ENCODE measurements at regions not wholly inside any gene's neighbourhood (a gene's known extent, or its start where the extent isn't known, plus 50 kb on each side); places are given as distances from the start of the nearest gene placed in this dataset.

DNA sequence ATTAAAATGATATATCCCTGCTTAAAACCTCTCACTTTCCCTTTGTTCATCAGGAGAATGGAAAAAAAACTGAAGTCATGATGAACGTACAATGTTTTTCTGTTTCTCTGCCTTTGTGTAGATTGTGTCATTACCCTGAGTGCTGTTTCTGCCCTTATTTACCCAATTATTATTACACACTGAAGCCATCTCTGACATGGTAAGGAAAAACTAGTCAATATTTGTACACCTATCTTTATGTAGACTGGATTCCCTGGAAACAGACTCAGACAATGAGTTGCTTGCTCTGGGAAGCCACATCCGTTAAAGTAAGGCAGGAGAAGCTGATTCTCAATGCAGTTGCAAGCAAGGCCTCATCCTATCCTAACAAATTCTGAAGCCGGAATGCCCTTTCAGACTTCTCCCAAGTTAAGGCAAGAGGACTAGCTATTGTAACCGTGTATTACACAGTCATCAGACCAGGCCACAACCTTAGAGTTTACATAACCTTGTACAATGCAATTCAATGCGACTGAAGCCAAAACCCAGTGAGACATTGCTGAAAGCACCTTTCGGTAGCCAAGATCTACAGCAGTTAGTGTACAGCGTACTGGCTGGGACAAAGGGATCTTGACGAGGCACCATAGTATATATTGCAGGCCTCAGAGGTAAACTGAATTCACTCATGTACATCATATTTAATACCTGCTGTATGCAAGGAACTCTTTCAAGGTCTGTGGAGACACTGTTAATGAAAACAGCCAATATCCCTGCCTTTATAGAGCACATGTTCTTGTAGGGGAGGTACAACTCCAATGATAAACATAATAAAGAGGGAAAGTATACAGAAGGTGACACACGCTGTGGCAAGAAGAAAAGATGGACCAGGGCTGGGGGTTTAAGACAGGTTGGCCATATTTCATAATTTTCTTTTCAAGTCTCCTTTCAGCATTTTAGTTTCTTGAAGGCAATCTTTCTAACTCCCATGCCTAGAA lies 1040.8 kb upstream of the SEMA6D start:
- DNase-seq = no peak

DNA sequence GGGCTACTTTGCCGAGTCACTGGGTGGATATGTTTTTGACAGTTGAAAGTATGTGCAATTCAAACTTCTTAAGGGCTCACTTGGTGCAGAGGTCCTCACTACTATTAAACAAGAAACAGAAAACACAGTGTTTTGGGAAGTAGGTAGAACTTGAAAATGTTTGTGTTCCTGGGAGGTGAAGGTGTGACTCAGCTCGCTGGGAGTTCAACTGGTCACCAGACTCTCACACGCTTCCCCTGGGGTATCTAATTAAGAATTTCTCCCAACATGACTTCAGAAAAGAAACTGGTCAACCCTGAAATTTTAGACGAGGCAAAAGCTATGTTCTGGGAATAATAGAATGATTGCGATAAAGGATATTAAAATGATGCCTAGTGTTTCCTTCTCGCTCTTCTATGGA lies 1039.8 kb upstream of the SEMA6D start:
- no peak for DNase-seq

DNA sequence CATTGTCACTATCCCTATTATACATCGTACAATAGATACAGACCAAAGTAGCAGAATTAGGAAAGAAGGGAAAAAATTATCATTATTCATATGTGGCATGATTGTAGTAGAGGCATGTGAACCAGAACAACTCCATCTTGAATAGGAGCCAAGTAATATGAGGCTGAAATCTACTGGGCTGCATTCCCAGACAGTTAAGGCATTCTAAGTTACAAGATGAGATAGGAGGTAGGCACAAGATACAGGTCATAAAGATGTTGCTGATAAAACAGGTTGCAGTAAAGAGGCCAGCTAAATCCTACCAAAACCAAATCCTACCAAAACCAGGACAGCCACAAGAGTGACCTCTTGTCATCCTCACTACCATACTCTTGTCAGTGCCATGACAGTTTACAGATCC lies 1035.4 kb upstream of the SEMA6D start:
- DNase-seq = no peak

DNA sequence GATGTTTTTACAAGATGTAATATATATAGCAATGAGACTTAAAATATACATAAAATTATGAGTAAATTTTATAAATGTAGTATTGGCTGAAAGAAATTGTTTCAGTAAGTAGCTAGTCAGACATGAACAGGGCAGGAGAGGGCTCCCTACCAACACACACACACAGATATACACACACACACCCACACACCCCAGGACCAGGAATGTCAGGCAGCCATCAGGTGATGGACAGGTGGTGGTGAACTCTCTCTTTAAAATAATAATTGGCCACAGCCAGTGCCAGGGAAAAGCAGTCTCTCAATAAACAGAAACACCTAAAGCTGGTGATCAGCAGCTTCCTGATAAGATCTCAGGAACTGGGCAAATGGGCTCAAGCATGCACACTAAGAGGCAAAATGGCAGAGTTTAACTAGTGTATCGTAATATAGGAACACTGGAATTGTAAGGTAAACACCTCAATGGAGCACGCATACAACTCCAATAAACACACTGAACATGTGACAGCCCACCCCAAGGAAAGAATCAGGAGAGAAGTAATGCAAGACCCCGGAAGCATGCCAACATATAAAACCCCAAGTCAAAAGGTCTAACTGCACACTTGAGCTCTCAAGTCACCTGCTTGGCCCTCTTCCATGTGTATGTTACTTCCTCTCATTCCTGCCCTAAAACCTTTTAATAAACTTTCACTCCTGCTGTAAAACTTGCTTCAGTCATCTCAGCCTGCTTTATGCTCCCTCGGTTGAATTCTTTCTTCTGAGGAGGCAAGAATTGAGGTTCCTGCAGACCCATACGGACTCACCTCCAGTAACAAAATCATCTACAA lies 1034.1 kb upstream of the SEMA6D start:
- no peak for DNase-seq

DNA sequence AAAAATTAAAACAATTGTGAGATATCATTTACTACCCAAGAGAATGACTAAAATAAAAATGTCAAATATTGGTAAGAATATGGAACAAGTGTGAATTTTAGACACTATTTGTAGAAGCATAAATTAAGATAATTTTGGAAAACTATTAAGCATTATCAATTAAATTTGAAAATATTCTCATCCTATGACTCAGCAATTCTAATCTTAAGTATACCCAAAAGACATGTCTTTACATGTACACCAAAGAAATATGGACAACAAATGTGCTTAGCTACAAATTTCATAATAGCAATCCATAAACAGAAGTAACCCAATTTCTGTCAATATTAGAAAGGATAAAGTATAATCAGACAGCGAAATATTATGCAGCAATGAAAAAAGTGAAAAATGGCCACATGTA lies 1032.2 kb upstream of the SEMA6D start:
- no peak for DNase-seq

DNA sequence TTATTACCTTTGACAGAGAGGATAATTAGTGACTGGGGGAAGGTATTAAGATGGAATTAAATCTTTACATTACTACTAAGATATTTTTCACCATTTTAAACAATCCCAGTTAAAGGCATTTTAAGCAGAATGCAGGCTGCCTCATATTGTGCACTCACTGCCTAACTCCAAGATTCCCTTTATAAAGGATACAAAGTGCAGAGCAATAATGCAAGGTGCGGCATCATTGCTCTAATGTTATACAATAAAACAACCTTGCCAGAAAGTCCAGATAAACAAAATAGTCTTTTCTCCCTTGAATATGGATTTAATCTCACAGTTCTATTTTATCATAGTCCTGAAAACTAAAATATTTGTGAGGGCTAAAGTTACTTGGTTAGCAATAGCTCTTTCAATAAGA lies 1031.6 kb upstream of the SEMA6D start:
- DNase-seq = no peak

DNA sequence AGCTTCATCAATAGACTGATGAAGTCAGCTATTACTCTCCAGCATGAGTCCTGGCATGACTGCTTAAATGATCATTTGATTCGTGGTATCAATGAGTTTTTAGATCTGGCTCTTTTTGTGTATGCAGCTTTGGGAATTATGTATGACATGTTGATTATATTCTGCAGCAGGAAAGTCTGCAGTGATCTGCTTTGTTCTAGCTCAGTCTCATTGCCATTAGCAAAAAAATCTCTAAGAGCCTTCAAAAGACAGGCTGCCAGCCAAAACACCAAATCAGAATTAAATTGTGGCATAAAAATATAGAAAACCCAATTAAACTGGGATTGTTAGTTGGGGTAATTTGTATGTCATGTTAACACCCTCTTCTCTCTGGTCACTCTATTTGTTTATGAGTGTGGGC lies 1021.0 kb upstream of the SEMA6D start:
- DNase-seq = no peak

DNA sequence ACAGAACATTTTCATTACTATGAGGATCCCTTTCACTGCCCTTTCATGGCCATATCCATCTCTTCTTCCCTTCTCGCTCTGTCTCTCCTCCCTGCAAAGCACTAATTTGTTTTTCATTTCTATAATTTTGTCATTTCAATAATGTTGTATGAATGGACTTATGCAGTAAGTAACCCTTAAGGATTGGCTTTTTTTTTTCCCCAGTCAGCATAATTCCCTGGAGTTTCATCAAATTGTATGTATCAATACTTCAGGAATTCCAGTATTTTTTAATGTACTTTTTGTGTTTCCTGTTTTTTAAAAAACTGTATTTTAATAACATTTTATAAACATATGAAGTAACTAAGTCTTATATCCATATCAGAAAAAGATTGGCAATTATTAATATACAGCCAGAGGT lies 1016.0 kb upstream of the SEMA6D start:
- DNase-seq = no peak

DNA sequence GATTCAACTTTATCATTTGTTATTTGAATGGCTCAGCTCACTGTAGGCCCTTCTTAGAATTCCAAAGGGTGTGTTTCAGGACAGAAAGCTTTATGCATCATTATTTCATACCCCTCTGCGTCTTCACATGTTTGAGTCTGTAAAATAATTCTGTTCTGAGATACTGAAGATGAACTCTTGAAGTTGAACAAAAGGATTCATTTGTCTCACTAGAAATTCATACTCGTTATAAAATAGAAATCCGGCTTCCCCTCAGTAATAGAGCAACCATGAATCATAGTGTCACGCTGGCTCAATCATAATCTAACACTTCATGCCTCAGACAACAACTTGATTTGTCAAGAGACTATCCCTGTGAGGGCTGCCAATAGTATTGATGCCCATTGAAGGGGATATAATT lies 1015.4 kb upstream of the SEMA6D start:
- DNase-seq = no peak

DNA sequence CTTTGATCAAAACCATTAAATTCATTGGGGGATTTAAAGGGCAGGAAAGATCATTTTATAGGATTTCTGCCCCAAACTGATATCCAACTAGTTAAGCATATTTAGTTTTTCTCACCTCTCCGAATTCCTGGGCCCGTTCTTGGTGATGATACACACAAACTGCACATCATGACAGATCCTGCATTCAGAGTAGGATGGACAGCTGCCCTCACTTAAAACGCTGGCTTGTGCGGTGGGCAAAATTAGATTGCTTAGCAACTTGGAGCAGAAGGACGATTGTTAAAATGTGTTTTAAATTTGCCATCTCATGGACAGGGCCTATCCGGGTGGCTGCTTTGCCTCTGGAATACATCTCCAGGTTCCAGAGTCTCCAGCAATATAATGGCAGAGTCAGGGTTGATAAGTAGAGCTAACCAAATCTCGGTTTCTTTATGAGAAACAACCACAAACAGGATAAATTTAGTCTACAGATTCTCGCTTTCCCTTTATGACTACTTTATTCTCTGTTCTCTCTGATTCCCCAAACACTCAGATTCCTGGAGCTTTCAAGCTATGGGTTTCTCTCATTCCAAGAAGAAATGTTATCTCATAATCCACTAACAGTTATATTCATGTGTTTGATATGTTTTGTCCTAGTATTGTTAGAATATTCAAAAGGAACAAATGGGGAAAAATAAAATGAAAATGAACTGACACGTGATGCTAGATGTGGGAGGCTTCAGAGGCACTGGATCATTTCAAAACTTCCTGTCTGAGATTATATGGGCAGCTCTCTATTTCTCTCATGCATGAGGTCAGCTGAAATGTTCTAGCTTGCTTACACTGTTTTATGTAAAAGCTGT lies 1014.1 kb upstream of the SEMA6D start:
- DNase-seq = no peak

DNA sequence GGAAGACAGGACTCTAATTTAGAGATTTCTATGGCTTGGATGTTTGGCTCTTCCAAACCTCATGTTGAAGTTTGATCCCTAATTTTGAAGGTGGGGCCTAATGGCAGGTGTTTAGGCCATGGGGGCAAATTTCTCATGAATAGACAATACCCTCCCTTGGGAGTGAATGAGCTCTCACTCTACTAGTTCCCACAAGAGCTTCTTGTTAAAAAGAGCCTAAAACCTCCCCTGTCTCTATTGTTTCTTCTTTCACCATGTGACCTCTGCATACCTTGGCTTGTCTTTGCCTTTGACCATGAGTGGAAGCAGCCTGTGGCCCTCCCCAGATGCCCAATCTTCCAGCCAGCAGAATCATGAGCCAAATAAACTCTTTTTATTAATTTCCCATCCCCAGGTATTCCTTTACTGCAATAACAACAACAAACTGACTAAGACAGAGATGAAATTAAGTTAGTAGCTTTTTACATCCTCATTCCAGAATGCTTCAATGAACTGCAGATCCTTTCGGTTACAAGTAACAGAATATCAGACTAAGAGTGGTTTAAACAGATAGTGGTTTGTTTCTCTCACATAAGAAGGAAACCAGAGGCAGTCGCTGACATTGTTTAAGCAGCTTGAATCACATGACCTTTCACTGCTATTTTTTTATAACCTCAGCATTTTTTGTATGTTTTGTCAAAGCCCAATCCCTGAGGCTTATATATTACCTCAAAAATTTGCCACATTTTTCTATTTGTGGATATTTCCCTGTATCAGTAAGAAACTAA lies 1013.3 kb upstream of the SEMA6D start:
- no peak for DNase-seq

DNA sequence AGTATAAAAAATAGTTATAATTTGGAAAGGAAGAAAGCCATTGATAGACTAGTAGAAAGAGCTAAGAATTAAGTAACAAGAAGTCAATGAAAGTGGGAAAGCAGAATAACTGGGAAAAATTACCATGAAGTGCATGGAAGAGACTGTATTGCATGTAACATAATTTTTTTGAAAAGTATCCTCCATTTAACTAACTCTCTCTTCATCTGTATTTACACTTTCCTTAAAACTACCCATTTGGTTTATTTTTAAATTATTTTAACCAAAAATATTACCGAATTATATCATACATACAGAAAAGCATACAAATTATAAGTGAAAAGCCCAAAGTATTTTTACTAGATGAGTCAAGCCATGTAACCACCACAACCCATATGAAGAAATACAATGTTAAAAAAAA lies 1009.9 kb upstream of the SEMA6D start:
- no peak for DNase-seq

DNA sequence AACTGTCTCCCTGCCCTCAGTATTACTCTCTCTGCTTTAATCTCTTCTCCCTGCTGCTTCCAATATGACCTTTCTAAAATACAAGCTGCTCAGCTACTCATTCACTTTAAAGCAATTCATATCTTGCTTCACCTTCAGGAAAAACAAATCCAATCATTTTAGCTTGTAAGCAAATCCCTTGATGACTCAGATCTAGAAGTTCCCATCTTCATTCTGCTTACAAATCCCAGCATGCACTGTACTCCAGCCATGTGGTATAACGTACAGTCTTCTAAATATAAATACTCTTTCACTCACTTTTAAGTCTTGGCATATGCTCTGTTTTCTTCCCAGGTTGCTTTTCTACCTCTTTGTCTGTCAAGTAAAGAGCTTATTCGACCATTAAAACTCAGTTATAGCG lies 1009.1 kb upstream of the SEMA6D start:
- DNase-seq = no peak

DNA sequence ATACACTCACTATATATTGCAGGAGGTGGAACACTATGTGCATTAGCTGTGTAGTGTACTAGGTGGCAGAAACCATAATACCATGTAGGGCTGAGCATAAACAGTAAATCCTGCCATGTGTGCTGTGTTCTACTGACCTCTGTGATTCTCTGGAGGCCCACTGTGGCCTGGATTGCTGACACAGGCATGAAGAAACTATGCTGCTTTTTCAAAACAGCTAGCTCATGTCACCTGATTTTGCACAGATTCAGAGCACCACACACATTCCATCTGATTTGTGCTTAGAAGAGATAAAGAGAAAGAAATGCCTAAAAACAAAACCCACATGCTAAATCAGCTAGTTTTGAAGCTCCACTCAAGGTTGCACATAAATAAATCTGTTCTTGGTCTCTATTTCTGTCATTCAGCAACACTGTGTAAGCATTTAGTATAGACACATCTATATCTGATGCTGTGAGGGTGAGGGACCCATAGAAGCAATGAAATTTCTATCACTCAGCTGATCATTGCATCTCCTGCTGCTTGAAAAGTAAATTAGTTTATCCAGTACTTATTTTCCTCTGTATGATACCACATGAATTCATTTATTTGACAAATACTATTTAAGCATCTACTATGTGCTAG lies 1007.7 kb upstream of the SEMA6D start:
- DNase-seq = no peak

DNA sequence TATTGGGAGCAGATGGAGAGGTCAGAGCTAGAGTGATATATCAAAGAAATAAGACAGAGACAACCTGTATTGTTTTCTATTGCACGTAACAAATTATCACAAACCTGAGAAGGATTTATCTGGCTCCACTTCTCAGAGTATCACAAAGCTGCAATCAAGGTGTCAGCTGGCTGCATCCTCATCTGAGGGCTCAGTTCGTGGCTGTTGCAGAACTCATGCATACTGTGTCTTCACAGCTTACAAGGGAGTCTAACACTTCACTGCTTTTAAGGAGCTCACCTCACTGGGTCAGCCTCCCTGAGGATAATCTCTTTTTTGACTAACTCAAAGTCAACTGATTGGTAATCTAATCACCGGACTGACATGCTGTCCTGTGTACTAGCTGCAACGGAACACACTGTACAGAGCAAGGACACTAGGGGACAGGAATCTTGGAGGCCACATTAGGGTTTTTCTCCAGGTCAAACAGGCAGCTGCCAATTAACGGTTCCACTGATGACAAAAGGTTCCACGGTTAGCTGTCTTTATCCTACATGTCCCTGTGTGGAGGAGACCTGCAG lies 1006.8 kb upstream of the SEMA6D start:
- DNase-seq = no peak

DNA sequence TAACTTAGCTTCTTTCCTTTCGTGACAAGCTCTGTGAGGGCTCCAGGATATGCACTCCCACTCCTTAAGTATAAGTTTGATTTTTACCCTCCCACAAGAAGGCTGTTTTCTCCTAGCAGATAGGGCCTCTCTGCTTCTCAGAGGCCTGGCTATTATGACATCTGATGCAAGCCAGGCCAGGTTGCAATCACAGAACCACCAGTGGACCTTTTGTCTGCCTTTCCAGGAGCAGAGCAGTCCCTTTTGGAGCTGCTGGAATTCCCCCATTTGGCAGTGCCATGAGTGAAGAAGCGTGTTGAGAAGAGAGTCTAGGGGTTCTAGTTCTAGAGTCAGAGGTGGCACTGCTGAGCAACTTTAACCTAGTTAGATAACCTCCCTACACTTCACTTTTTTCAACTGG lies 1004.3 kb upstream of the SEMA6D start:
- no peak for DNase-seq

DNA sequence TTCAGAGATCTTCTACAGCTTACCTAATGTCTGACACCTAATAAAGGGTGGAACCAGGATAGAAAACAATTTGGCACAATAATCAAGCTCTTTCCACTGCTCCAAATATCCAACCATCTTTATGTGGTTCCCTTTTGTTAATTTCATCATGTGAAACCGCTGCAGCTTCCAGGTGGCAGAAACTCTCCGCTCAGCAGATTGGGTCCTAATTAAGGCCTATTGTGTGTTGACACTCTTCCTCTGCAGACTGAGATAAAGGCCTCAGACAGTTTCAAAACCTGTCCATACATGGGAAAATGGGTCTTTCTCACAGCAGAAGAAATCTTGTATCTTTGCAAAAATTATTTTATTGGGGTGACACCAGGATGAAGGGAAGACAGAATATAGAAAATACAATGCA lies 1002.4 kb upstream of the SEMA6D start:
- DNase-seq = no peak

DNA sequence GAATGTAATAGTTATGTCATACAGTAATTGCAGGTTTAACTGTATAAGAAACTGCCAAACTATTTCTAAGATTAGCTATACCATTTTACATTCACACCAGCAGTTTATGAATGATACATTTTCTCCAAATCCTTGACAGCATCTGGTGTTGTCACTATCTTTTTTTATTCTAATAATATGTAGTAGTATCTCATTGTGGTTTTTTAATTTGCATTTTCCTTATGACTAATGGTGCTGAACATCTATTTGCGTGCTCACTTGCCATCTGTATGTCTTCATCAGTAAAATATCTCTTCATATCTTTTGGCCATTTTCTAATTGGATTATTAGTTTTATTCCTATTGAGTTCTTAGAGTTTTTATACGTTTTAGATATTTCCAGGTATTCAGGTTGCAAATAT lies 994.0 kb upstream of the SEMA6D start:
- DNase-seq = no peak

DNA sequence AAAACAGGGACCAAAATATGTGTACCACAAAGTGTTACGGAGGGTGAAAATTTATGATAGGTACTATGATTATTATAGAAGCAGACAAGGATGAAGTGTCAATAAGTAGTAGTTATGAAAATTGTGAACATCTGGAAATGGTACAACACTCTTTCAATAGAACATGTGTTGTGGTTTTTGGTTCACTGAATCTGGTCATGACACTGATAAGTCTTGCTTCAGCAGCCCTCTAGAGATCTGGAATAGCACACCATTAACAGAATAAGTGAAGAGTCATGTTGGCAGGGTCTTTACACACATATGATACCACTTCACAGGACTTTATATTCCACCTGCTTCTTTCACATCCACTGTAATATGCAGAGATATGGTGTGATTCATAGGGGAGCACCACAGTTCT lies 985.2 kb upstream of the SEMA6D start:
- no peak for DNase-seq

DNA sequence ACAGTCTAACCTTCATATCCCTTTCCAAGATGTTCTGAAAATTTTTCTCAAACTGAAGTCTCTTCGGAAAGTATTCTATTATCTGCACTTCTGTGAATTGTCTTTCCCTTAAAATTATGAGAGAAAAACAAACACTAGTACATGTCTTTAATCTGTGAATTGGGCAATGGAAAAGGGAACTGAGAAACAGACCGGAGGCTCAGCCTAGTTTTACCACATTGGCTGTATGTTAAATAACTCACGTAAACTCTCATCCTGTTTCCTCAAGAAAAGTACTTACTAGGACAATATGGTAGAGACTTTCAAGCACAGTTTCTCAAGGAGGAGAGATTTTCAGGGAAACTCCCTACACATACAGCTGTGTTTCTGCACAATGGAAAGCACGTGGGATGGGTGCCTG lies 982.2 kb upstream of the SEMA6D start:
- no peak for DNase-seq

DNA sequence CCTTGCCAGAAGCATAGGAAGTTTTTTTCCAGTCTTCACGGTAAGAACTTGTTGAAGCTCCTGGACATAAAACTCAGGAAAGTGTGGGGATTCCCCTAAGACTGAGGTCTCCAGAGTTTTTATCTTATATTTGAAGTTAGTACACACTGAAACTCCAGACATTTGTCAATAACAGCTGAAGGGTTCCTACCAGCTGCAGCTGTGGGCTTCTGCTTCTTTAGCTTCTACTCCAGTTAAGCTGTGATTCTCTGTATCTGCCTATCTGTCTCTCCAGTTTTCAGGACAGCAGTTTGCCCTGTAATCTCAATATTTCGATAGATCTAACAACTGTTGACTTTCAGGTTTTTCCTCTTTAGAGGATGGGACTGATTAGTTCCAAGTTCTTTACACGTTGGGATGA lies 966.0 kb upstream of the SEMA6D start:
- no peak for DNase-seq

DNA sequence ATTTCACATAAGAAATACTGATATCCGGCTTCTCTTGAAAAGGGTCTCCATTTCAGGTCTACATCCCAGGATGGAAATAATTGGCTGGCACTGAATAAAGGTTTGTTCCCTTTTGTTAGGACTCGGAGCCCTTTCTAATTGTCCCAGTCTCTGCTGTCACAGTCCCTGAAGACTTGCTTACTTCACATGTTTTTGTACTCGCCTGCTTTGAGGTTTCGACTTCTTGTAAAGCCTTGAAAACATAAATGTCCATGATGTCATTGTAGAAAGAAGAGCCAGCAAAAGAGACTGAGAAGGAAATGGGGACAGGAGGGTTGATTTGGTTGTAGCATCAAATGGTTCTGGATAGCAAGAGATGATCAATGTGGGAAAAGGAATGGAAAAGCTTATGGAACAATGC lies 963.4 kb upstream of the SEMA6D start:
- no peak for DNase-seq
